ENCODE measurements at regions not wholly inside any gene's neighbourhood (a gene's known extent, or its start where the extent isn't known, plus 50 kb on each side); places are given as distances from the start of the nearest gene placed in this dataset.

- intact Hi-C loops (cut with DNase I), result no loop called here
- ATAC-seq (peak; percentile 68), DNase-seq (ENCODE audit: missing footprints) (no peak)
These were observed 58.9 kb upstream of the KITLG start for GRCh38 chr12:88638966-88639760.

DNA sequence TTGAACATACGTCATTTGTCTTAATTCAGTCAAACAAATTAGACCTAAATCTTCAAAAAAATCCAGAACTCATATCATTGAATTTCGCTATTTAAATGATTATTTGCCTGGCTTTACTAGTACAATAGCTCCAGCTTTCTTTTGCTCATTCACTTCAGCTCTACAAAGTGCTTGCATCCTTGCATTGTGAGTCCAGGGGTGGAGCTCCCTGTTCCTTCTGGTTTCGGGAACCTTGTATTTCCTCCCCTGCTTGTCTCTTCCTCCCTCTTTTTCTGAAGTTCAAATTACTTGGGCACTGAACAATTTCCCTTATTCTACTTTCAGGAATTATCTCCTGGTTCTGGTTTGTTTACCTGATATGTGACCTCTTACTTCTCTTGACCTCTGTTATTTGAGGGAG lies 58.1 kb upstream of the KITLG start:
- ATAC-seq, result no peak
- DNase-seq (ENCODE audit: missing footprints), result no peak

DNA sequence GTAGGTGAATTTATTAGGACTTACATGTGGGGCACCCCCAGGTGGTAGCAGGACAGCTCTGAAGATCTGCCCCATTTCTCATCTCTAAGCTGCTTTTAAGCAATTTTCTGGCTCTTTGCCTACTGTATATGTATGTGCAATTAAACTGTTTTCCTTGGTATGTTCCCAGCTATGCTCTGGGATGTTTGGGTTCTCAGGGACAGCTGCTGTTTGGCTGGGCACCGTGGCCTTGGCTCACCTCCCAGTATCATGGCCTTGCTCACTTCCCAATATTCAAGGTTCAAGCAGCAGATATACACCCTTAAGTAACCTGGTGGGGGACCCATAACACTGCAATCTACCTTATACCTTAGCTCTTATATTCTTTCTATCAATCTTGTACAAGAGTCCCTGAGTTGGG lies 53.7 kb upstream of the KITLG start:
- no peak for DNase-seq (ENCODE audit: missing footprints)
- no peak for ATAC-seq
- intact Hi-C loops (cut with DNase I), result no loop called here

More for the DNA sequence above, 58.1 kb upstream of the KITLG start:
- intact Hi-C loops (cut with DNase I), result no loop called here

- no peak for ATAC-seq
- intact Hi-C loops (cut with DNase I), result no loop called here
- no peak for DNase-seq (ENCODE audit: missing footprints)
These were observed 53.0 kb upstream of the KITLG start for GRCh38 chr12:88633312-88633711.

DNA sequence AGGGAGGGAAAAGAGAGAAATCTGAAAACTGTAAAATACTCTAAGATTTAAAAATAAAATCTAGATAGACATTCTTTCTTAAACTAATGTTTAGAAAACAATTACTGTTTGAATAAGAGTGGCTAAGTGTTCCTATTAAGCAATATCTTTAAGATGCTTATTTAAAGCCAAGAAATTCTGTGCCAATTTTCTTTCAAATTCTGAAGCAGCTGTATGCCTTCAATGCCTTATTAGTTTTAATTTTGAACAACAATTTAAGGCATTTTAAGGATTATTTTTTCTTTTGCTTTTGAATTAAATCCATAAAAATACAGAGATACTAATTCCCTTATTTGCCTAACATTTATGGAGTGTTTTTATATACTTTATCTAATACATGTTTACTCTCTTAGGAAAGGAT lies 50.3 kb upstream of the KITLG start:
- intact Hi-C loops (cut with DNase I), result no loop called here
- ATAC-seq, result no peak
- DNase-seq (ENCODE audit: missing footprints), result no peak

Data from Right ventricle myocardium inferior (tissue), 1 donor.